Psoas muscle (tissue), 7 donors: ENCODE measurements at regions not wholly inside any gene's neighbourhood (a gene's known extent, or its start where the extent isn't known, plus 50 kb on each side); places are given as distances from the start of the nearest gene placed in this dataset.

Source experiments
- ATAC-seq, 4 donors: fragments of 200-7000 bp; cut with Tn5 transposase; one replicate each; pipeline ENCODE4 v1.9.1; 2020; ENCODE audit warnings: moderate library complexity in 3 of 4, mild to moderate bottlenecking in 2 of 4
- DNase-seq, 2 donors: peaks; one replicate each; pipeline ENCODE4 v3.0.0-alpha.2; 2020
- H3K27ac ChIP-seq: fragments of 200-600 bp; one replicate; pipeline ENCODE4 v1.8.0; 2022
- H3K27me3 ChIP-seq, 3 donors: fragments of 200-600 bp in 1 of 3; one replicate each; pipeline versions ENCODE4 v1.6.1 to v1.8.0; 2013 to 2022; ENCODE audit warnings: low read length in 2 of 3, mild to moderate bottlenecking in 2 of 3, moderate library complexity in 1 of 3; ENCODE audit not compliant: insufficient read depth in 3 of 3
- H3K36me3 ChIP-seq, 2 donors: fragments of 200-600 bp in 1 of 2; one replicate each; pipeline versions ENCODE4 v1.6.1 to v1.8.0; 2013 to 2022; ENCODE audit warnings: low read depth in 1 of 2, mild to moderate bottlenecking in 1 of 2, moderate library complexity in 1 of 2; ENCODE audit not compliant: insufficient read depth in 1 of 2
- H3K4me1 ChIP-seq: fragments of 200-600 bp; one replicate; pipeline ENCODE4 v1.8.0; 2022
- H3K4me3 ChIP-seq: fragments of 200-600 bp; one replicate; pipeline ENCODE4 v1.8.0; 2022; ENCODE audit warnings: mild to moderate bottlenecking
- H3K9me3 ChIP-seq: fragments of 200-600 bp; one replicate; pipeline ENCODE4 v1.8.0; 2022
- CTCF ChIP-seq: fragments of 200-600 bp; IDR thresholded peaks from one replicate; pipeline ENCODE4 v1.8.0; 2022; ENCODE audit warnings: antibody characterized with exemption
- WGBS, 3 donors: extraction: QIAGEN DNeasy Blood & Tissue Kit; methylation state at CpG; one replicate each; pipeline versions ENCODE4 v1.1.6 to v1.1.7; 2013; 5-methylcytosine and 5-hydroxymethylcytosine counted together
- intact Hi-C, 2 donors: fragments of 100-400 bp; cut with DNase I; formaldehyde crosslinking; loops; one replicate each; pipeline versions ENCODE4 v1.11.0 to v1.14.2; 2022
- donor health status: healthy with polysubstance abuse.
- donor health status: DM: no; HTN: no; CAD: no; lungs with moderate emphysema.
- donor health status: Bipolar disorder and iron deficiency.
- donor health status: healthy.
- donor health status: DM: yes; HTN: yes; CAD: no.
- donor health status: DM: no; HTN: no; CAD: no.
- donor health status: DM: yes; HTN: yes; CAD: no.

- Histone ChIP-seq H3K4me3 (no peak overlapping the region), H3K36me3 (no peaks in the 10 kb centered on the region), H3K4me1 (no peaks in the 10 kb centered on the region), H3K9me3 (peaks cover 4% of the 10 kb centered on the region), H3K27me3 (no peaks in the 10 kb centered on the region), H3K27ac (no peak overlapping the region)
- no peak for TF ChIP-seq CTCF
- intact Hi-C loops = no loop called here
- DNase-seq = no peak
- ATAC-seq = no peak
These were observed 459.0 kb downstream of the XYLT1 start for GRCh38 chr16:17011712-17012111.

- Histone ChIP-seq H3K27ac (no peak overlapping the region), H3K36me3 (no peaks in the 10 kb centered on the region), H3K4me3 (no peak overlapping the region), H3K9me3 (peaks cover 12% of the 10 kb centered on the region), H3K27me3 (no peaks in the 10 kb centered on the region), H3K4me1 (no peaks in the 10 kb centered on the region)
- DNase-seq (no peak), ATAC-seq (no peak)
- intact Hi-C loops = no loop called here
- WGBS, 3 donors = 37 to 41% (median 39%) methylated on average over 8 of the region's 8 CpGs
- no peak for TF ChIP-seq CTCF
These were observed 457.7 kb downstream of the XYLT1 start for GRCh38 chr16:17013038-17013437.

- no peak for ATAC-seq
- Histone ChIP-seq H3K9me3 (peaks cover 12% of the 10 kb centered on the region), H3K4me3 (no peak overlapping the region), H3K4me1 (no peaks in the 10 kb centered on the region), H3K27ac (no peak overlapping the region), H3K27me3 (no peaks in the 10 kb centered on the region), H3K36me3 (no peaks in the 10 kb centered on the region)
- 89 to 96% (median 90%) methylated on average over 6 of the region's 6 CpGs for WGBS, 3 donors
- intact Hi-C loops = no loop called here
- no peak for TF ChIP-seq CTCF
- no peak for DNase-seq
These were observed 456.2 kb downstream of the XYLT1 start for GRCh38 chr16:17014484-17015121.

GRCh38 chr16:17015702-17016101 lies 455.1 kb downstream of the XYLT1 start:
- WGBS, 3 donors = 87 to 92% (median 88%) methylated on average over 6 of the region's 6 CpGs
- peaks cover 12% of the 10 kb centered on the region for H3K9me3 ChIP-seq
- no peaks in the 10 kb centered on the region for H3K36me3 ChIP-seq
- no peak overlapping the region for H3K27ac ChIP-seq
- DNase-seq = no peak
- no peak overlapping the region for H3K4me3 ChIP-seq
- intact Hi-C loops = no loop called here
- TF ChIP-seq CTCF = no peak
- no peaks in the 10 kb centered on the region for H3K27me3 ChIP-seq
- ATAC-seq = no peak
- H3K4me1 ChIP-seq = no peaks in the 10 kb centered on the region

GRCh38 chr16:17017442-17017841 lies 453.3 kb downstream of the XYLT1 start:
- intact Hi-C loops = no loop called here
- ATAC-seq (no peak), DNase-seq (no peak)
- no peak overlapping the region for H3K27ac ChIP-seq
- no peak overlapping the region for H3K4me3 ChIP-seq
- H3K27me3 ChIP-seq = no peaks in the 10 kb centered on the region
- H3K36me3 ChIP-seq = no peaks in the 10 kb centered on the region
- no peaks in the 10 kb centered on the region for H3K4me1 ChIP-seq
- H3K9me3 ChIP-seq = peaks cover 12% of the 10 kb centered on the region
- no peak for TF ChIP-seq CTCF
